ENCODE measurements at regions not wholly inside any gene's neighbourhood (a gene's known extent, or its start where the extent isn't known, plus 50 kb on each side); places are given as distances from the start of the nearest gene placed in this dataset.

- no peak for DNase-seq (ENCODE audit: low read depth in 2 of 3, low spot score in 1 of 3)
These were observed 141.1 kb upstream of the MEF2C start for GRCh38 chr5:89024045-89024444.

- no peak for DNase-seq (ENCODE audit: low read depth in 2 of 3, low spot score in 1 of 3)
These were observed 138.1 kb upstream of the MEF2C start for GRCh38 chr5:89020926-89021610.

- DNase-seq (ENCODE audit: low read depth in 2 of 3, low spot score in 1 of 3), result no peak
These were observed 133.8 kb upstream of the MEF2C start for GRCh38 chr5:89016741-89017303.

GRCh38 chr5:89015409-89015808 is 132.4 kb upstream of the MEF2C start:
- no peak for DNase-seq (ENCODE audit: low read depth in 2 of 3, low spot score in 1 of 3)

GRCh38 chr5:89011778-89012711 is 129.1 kb upstream of the MEF2C start:
- no peak for DNase-seq (ENCODE audit: low read depth in 2 of 3, low spot score in 1 of 3)

- DNase-seq (ENCODE audit: low read depth in 2 of 3, low spot score in 1 of 3), result no peak
These were observed 127.5 kb upstream of the MEF2C start for GRCh38 chr5:89010512-89010911.

GRCh38 chr5:89008291-89008690 is 125.3 kb upstream of the MEF2C start:
- no peak for DNase-seq (ENCODE audit: low read depth in 2 of 3, low spot score in 1 of 3)

GRCh38 chr5:89005990-89006389 is 123.0 kb upstream of the MEF2C start:
- DNase-seq (ENCODE audit: low read depth in 2 of 3, low spot score in 1 of 3), result no peak

GRCh38 chr5:89004379-89004778 is 121.4 kb upstream of the MEF2C start:
- no peak for DNase-seq (ENCODE audit: low read depth in 2 of 3, low spot score in 1 of 3)

GRCh38 chr5:89003563-89004036 is 120.6 kb upstream of the MEF2C start:
- DNase-seq (ENCODE audit: low read depth in 2 of 3, low spot score in 1 of 3), result no peak

GRCh38 chr5:88999853-89000252 is 116.9 kb upstream of the MEF2C start:
- no peak for DNase-seq (ENCODE audit: low read depth in 2 of 3, low spot score in 1 of 3)

- DNase-seq (ENCODE audit: low read depth in 2 of 3, low spot score in 1 of 3), result no peak
These were observed 115.0 kb upstream of the MEF2C start for GRCh38 chr5:88997937-88998336.

- no peak for DNase-seq (ENCODE audit: low read depth in 2 of 3, low spot score in 1 of 3)
These were observed 101.1 kb upstream of the MEF2C start for GRCh38 chr5:88984040-88984439.

- no peak for DNase-seq (ENCODE audit: low read depth in 2 of 3, low spot score in 1 of 3)
These were observed 96.7 kb upstream of the MEF2C start for GRCh38 chr5:88979726-88980125.

GRCh38 chr5:88979244-88979643 is 96.3 kb upstream of the MEF2C start:
- no peak for DNase-seq (ENCODE audit: low read depth in 2 of 3, low spot score in 1 of 3)

- DNase-seq (ENCODE audit: low read depth in 2 of 3, low spot score in 1 of 3), result no peak
These were observed 93.9 kb upstream of the MEF2C start for GRCh38 chr5:88976914-88977313.

GRCh38 chr5:88967633-88968585 is 84.9 kb upstream of the MEF2C start:
- DNase-seq (ENCODE audit: low read depth in 2 of 3, low spot score in 1 of 3), result no peak

GRCh38 chr5:88964831-88965230 is 81.8 kb upstream of the MEF2C start:
- no peak for DNase-seq (ENCODE audit: low read depth in 2 of 3, low spot score in 1 of 3)

GRCh38 chr5:88957013-88957412 is 74.0 kb upstream of the MEF2C start:
- DNase-seq (ENCODE audit: low read depth in 2 of 3, low spot score in 1 of 3), result no peak

GRCh38 chr5:88956416-88956815 is 73.4 kb upstream of the MEF2C start:
- no peak for DNase-seq (ENCODE audit: low read depth in 2 of 3, low spot score in 1 of 3)

GRCh38 chr5:88955403-88955802 is 72.4 kb upstream of the MEF2C start:
- no peak for DNase-seq (ENCODE audit: low read depth in 2 of 3, low spot score in 1 of 3)

All from stimulated activated CD4-positive, alpha-beta T cell treated with anti-CD3 and anti-CD28 coated beads, Interleukin-12 subunit alpha, Interleukin-12 subunit beta, amount 100 ng/mL, for 48 hours (primary cell).